Frontal cortex (tissue), 3 donors: ENCODE measurements at regions not wholly inside any gene's neighbourhood (a gene's known extent, or its start where the extent isn't known, plus 50 kb on each side); places are given as distances from the start of the nearest gene placed in this dataset.

Source experiments
- DNase-seq, 2 donors: peaks; one replicate each; pipeline ENCODE4 v3.0.0; 2012; ENCODE audit warnings: low spot score in 2 of 2
- FAIRE-seq: peaks from 2 replicates; lab custom pipeline; 2012; peaks lifted over from hg19 to GRCh38; lab: Jason Lieb, UNC
- donor health status: control.
- donor health status: control.
- donor health status: control.

DNA sequence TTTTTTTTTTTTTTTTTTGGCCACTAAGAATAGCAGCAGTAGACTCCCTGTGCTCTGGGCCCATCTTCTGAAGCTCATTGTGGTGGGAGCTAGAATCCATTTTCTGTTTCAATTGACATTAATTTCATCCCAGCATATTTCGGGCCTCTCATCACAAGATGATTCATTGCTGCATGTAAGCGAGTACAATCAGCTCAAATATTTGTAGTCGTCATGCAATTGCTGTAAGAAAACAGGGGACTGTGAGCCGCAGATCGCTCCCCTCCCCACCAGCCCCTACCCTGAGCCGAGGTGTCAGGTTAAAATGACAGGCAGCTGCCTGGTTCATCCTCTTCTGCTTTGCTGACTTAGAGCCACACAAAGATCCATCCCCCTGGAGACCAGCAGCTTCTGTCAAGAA, 358.8 kb upstream of the CDH5 start:
- FAIRE-seq (no peak), DNase-seq (peak in 1 of 2 donors; percentile 1)

DNA sequence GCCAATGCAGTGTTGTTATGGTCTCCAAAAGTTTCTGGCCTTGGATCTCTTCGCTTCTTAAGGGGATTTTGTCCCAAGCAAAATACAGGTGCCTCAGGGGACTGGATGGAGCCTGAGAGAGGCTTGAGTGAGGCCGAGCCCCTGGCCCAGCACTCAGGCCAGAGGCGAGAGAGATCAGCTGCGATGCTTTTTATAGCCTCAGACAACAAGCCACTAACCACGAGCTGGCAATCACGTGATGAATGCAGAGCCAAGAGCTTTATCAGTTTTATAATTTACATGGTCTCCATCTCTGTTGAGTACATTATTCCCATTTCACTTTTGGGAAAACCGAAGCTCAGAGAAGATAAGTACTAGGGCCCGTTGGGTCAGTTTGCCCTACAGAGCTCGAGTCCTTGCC, 360.0 kb upstream of the CDH5 start:
- no peak for DNase-seq
- no peak for FAIRE-seq

DNA sequence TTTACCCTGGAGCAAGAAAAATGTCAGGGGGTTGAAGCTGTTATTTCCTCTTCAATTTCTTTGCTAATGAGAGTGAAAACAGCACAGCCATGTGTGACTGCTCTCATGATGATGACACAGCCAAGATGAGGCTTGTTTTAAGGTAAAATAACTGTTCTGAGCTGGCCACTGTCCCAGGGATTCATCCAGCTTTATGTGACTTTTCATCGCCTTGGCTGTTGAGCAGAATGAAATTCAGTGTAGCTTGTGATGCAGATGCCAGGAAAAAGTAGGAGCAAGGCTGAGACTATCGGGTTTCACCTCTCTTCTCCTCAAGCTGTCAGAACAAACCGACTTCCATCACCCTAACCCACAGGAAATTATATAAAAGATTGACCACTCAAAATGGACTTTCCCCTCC, 361.8 kb upstream of the CDH5 start:
- DNase-seq (no peak), FAIRE-seq (no peak)

DNA sequence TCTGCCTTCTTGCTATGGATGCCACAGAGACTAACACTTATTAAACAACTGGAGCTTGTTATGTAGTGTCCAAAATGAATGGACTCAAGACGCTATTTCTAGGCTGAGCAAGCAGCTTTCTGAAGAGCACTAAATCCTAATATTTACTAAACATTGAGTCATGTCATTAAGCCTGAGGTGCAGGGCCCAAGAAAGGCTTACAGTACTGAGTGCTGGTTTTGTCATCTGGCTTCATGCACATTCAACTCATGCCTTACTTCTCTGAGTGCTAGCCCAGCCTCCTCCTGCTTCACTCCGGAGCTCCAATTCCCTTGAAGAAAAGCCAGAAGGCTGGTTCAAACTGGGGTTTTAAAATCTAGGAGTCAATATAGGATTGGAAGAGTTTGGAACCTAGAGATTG, 363.3 kb upstream of the CDH5 start:
- no peak for DNase-seq

DNA sequence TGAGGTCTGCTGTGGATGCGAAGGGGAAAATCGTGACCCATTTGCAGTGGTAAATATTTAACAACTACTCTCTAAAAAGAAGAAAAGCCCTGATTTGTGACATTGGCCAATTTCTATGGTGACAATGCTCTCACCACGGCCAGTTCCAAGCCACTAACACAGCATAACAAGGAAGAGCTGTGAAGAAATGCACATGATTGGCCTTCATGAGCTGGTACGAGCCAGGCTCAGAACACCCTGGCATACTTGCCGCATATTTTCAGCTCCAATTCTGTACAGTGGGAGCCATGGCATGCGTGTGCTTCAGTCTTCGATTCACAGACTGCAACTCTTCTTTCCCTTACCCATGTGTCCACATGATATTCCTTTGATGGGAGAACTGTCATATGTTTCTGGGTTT, 363.9 kb upstream of the CDH5 start:
- DNase-seq: no peak
- no peak for FAIRE-seq

More for the DNA sequence above, 363.3 kb upstream of the CDH5 start:
- FAIRE-seq: no peak

DNA sequence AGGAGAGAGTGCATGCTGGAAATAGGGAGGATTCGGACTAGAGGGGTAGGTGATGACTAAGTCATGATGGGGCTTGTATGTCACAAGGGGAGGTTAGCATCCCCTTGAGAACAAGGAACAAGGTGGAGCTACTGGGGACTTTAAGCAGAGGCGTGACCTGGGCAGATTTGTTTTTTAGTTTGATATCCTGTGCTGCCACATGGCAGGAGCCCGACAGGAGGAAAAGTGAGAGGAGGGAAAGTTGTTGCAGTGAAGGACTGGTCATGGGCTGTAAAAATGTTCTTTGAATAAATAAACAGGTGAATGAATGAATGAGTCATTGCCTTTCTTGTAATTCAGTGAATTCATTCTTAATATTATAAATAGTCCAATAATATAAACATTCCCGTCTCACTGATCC, 365.1 kb upstream of the CDH5 start:
- no peak for FAIRE-seq
- no peak for DNase-seq

DNA sequence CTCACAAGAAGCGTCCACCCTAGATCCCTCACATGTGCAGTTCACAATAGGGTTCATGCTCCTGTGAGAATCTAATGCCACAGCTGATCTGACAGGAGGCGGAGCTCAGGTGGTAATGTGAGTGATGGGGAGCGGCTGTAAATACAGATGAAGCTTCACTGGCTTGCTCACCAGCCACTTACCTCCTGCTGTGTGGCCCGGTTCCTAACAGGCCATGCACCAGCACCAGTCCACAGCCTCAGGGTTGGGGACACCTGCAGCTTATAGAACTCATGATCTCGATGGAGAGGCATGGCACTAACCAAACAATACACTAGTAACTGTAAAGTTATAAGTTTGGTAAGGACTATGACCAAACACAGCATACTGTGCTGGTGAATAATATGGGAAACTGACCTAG, 368.0 kb upstream of the CDH5 start:
- DNase-seq: no peak
- FAIRE-seq: no peak

DNA sequence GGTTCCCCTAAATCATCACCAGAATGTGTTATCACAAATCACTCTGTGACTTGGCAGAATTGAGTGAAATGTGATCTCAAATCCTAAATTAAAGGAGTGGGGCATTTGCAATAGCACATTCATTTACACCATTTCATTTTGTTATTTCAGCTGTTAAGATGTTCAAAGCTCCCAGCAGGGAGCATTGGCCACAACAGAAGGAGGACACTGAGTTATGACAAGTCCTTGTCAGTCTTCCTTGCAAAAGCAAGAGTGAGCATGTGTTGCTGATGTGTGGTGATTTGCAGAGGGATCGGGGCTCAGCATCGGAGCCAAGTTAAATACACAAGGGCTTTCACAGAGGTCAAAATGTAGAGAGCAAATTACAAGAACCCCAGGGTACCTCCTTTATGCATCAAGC, 372.2 kb upstream of the CDH5 start:
- DNase-seq: no peak
- no peak for FAIRE-seq

DNA sequence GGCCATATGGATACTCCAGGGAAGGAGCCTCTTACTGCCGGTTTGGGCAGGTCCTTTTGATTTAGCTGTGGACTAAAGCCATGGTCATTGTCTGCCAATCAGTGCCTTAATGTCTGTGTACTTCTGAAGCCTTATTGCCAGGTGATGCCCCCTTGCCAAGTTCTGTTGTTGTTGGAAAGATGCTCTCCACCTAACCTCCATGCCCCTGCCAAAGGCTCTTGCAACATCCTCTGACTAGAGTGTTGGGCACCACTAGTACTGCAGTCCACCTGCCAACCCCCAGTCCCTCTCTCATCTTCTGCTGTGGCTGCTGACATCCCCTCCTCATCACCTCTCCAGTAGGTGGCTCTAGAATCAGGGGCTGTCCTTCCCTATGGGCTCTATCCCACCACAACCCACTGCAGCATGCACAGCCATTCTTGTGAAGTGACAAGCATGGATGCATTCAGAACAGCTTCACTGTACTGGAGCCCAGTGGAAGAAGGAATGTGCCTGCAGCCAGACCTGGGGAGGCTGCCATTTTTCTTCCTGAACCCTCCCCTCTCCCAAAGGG, 375.3 kb upstream of the CDH5 start:
- FAIRE-seq (no peak), DNase-seq (no peak)

DNA sequence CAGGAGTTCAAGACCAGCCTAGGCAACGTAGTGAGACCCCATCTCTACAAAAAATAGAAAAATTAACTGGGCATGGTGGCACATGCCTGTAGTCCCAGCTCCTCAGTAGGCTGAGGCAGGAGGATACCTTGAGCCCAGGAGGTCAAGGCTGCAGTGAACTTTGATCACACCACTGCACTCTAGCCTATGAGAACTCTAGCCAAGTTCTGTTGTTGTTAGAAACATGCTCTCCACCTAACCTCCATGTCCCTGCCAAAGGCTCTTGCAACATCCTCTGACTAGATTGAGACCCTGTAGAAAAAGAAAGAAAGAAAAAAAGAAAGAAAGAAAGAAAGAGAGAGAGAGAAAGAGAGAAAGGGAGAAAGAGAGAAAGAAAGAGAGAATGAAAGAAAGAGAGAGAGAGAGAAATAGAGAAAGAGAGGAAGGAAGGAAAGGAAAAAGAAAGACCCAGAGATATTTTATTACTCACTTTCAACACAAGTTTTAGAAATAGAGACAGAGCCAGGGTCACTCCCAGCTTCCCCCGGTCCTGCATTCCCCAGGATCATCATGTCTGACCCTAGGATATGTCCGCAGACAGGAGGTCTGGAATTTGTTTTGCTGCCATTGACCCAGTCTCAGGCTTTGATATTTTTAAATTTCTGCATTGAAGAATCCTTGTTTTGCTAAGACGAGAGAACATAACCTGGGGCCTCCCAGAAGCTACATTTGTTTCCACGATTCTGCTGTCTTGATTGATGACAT, 376.5 kb upstream of the CDH5 start:
- FAIRE-seq (no peak), DNase-seq (no peak)

DNA sequence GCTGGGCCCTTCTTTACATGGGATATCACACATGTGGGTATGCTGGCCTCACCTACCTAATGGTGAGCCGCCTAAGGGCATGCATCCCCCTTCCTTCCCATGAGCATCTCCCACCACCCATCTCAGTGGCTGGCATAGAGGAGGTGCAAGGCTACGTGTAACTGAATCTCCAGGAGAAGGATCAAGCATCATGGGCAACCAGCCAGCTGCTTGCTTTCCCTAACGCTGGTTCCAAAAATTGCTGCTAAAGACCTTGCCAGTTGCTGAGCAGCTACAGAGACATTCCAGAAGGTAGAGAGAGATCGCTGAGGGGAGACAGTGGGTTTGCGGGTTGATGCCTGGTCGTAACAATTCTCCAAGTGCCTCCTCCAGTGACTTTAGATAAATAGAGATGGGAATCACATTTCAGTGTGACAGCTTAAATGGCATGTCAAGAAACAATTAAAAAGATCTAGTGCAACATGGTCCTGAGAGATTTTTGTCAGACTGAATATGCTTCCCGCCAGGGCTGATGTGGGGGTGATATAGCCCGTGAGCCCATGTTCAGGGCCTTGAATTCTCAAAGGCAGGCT, 378.4 kb upstream of the CDH5 start:
- DNase-seq: no peak
- FAIRE-seq: no peak

DNA sequence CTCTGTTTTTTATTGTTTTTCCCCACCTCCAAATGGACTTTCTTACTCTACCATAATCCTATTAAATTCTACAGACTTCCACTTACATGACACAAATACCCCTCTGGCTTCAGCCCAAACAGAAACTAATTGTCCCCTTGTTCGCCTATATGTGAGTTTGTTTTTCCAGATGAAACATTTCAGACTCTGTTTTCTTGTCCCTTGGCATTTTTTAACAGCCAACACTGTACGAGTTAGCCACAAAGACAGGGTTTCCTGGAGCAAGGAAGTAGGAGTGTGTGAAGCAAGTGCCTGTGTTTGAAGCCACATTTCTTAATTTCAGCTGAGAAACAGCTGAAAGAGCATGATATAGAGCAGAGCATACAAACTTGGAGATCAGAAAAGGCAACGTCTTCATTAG, 382.2 kb upstream of the CDH5 start:
- FAIRE-seq (no peak), DNase-seq (no peak)

DNA sequence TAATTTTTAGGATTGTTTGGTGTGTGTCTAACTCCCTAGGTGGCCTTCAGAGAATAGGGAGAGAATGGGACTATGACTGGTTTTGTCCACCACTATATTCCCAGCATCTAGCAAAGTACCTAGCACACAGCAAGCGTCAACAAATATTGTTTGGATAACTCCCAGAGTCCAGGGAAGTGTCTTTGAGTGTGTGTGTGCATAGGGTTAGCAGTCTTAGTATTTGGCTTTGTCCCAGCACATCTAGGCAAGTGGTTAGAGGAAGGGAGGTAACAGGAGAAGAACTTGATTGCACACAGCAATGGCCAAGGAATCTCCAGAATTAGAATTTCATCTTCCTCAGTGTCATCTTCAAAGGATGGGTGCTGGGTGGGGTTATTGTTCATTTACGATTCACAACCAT, 385.4 kb upstream of the CDH5 start:
- FAIRE-seq: no peak

DNA sequence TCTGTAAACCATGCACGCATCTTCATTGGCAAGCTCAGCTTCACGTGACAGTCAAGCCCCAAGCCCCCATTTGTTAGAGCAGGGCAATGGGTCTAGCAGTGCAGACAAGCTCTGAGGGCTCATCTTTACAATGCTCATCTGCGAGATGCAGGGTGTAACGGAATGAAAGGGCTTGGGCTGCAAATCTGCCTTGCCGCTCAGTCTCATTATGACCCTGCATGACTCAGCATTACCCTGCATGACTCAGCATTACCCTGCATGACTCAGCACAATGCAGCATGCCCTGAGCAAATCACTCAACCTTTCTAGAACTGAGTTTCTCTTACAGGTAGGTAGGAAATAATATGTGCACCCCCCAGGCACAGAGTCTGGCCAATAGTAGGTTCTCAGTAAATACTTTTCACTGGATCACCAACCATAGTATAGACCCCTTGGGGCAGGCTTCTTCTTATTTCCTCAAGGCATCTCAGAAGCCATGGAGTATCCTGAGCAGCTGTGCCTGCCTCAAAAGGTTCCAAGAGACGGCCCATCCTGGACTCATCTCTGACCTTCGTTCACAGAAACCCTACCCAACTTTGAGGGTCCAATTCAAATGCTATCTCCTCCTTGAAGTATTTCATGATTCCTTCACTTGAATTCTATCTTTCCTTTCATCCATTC, 391.3 kb upstream of the CDH5 start:
- no peak for FAIRE-seq
- DNase-seq: no peak

More for the DNA sequence above, 385.4 kb upstream of the CDH5 start:
- DNase-seq: no peak

DNA sequence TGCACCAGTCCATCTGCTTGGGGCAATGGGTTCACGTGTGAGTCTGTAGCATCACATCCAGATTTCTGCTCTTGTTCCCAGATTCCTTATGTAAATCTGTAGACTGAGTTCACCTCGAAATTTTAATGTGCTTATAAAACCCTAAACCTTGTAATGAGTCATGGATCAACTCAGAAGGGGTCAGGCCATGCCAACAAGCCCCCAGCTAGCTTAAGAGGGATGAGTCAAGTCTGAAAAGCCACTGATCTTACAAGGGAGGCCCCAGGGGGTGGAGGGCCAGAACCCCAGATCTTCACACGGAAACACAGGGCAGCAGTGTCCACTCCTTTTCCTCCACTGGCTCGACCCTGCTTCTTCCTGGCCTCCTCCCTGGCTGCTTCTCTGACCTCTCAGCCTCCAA, 399.1 kb upstream of the CDH5 start:
- DNase-seq: no peak
- no peak for FAIRE-seq

DNA sequence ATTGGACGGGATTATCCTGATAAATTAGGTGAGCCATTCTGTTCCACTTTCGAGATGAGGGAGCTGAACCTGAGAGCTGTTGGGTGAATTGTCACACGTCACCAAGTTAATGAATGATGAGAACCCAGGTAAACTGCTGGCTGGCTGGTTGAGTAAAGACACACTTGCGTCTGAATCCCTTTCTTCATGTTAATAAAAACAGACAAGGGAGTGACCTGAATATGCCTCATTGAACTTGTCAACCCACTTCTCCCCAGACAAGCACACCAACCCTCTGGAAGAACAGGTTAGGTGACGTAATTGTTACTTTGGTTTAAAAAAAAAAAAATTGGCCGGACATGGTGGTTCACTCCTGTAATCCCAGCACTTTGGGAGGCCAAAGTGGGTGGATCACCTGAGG, 400.9 kb upstream of the CDH5 start:
- FAIRE-seq (no peak), DNase-seq (no peak)

DNA sequence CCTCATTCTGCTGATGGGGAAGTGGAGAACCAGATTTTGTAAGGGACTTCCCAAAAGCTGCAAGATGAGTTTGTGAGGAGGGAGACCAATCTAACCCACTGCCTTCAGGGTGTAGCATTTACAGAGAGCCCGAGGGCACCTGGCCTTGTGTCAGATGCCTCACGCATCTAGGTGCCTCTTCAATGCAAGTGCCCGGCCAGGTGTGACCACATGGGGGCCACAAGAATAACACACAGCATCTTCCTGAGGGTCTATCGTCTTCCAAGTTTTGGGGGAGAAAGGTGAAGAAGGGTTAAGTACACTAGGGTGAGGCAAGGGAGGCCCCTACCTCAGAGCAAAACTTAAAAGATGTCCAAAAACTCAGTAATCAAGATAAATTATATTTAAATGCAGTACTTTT, 401.7 kb upstream of the CDH5 start:
- FAIRE-seq (no peak), DNase-seq (no peak)

DNA sequence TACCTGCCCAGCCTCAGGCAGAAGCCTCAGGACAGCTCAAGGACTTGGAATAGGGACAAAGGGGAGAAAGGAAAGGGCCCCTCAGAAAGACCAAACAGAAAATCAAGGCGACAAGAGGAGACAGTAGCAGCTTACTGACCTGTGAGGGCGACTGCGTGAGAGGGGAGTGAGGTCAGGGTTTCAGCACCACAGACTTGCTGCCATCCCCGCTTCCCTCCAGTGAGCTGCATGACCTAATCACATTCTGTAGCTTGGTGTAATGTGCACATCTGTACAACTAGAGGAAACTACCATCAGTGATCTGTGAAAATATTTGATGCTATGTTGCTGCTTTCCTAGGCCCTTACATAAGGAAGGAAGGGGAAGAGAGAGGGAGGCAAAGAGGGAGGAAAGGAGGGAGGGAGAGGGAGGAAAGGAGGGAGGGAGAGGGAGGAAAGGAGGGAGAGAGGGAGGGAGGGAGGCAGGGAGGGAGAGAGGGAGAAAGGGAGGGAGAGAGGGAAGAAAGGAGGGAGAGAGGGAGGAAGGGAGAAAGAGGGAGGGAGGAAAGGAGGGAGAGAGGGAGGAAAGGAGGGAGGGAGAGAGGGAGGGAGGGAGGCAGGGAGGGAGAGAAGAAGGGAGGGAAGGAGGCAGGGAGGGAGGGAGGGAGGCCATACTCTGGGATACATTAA, 404.9 kb upstream of the CDH5 start:
- FAIRE-seq (no peak), DNase-seq (no peak)

DNA sequence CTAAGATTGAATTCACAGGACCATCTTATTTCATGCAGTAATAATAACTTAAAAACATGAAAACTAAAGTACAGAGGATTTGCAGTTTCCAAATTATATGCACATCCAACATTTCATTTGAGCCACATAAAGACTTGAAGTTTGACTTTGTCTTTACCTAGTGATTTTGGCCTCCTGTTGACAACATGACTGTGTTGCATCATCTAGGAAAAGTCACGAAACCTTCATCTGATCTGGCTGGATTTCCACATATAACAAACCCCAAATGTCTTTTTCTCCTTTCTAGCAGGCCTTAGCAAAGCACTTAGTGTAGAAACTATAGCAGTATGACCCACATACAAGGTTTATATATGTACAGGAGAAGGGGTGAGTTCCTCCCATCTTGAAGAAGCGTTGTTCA, 406.5 kb upstream of the CDH5 start:
- FAIRE-seq: no peak
- DNase-seq: no peak

DNA sequence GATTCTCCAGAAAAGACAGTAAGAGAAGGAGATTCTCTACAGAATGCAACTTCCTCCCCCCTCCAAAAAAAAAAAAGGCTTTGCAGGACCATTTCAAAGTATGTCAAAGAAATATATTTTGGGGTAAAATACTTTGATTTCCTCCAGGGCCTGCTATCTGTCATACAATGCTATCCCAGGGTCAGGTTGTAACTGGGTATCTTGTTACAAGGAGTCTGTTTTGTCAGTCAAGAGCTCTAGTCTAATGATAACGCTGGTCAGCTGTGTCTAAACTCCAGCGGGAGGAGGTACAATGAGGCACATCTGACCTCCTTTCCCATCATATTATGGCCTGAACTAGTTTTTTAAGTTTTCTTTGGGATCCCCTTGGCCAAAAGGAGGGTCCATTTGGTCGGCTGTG, 408.4 kb upstream of the CDH5 start:
- DNase-seq: no peak
- no peak for FAIRE-seq

DNA sequence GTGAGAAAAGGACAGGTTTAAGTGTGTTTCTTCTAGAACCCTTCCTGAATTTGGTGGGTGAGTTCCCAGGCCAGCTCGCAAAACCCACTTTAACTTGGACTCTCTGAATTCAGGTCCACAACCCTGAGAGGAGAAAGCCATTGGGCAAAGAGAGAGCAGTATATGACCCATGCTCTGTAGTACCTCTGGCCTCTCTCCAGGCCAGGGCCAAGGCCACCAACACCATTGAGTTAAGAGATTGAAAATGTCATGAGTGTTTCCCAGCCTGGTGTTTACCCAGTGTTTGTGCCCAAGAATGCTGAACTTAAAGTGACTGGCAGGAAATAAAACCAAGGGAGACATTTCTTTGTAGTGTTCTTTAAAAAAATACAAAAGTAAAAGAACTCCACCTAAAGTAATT, 410.4 kb upstream of the CDH5 start:
- no peak for FAIRE-seq
- DNase-seq: no peak
